ENCODE measurements at regions not wholly inside any gene's neighbourhood (a gene's known extent, or its start where the extent isn't known, plus 50 kb on each side); places are given as distances from the start of the nearest gene placed in this dataset.

- no peak overlapping the region for H3K9ac ChIP-seq (ENCODE audit: low read depth, low read length)
- H4K8ac ChIP-seq (ENCODE audit: low read depth in 2 of 2, low read length in 2 of 2): no peak overlapping the region
- intact Hi-C loops (cut with micrococcal nuclease): no loop called here
- no peak overlapping the region for H3K14ac ChIP-seq (replicated peaks; ENCODE audit: low read depth, low read length)
- ChIA-PET CTCF (no interaction called here), POLR2A (ENCODE audit: unreplicated experiment) (no interaction called here)
- no peak overlapping the region for H2BK120ac ChIP-seq (ENCODE audit: low read depth, low read length)
- no peak overlapping the region for H4K91ac ChIP-seq (ENCODE audit: insufficient read depth, low read depth, low read length)
- in situ Hi-C loops (cut with MboI; ENCODE audit: low sequenced_read_pairs): no loop called here
- no peak overlapping the region for H3K4me2 ChIP-seq (ENCODE audit: low read depth, low read length)
- H3K27me3 ChIP-seq (ENCODE audit: control insufficient read depth, insufficient read depth, low read length): no peaks in the 10 kb centered on the region
- WGBS, 2 experiments (ENCODE audit: extremely low coverage in 2 of 2, insufficient read length in 1 of 2): no CpG with 5 or more reads among the region's 3 CpGs
- H4K20me1 ChIP-seq (ENCODE audit: insufficient read depth, low read length): no peaks in the 10 kb centered on the region
- no peak overlapping the region for H2BK15ac ChIP-seq (ENCODE audit: low read depth, low read length)
- no peak overlapping the region for H4K5ac ChIP-seq (ENCODE audit: low read depth, low read length)
- no peaks in the 10 kb centered on the region for H3K79me1 ChIP-seq (ENCODE audit: low read depth in 1 of 2, low read length in 2 of 2)
- dilution Hi-C loops (cut with HindIII; ENCODE audit: low sequenced_read_pairs, unreplicated experiment): no loop called here
- BruUV-seq (replicated peaks): no TSS peak
- no peak overlapping the region for H3K4ac ChIP-seq (ENCODE audit: low read depth, low read length)
- DNase-seq (no peak), ATAC-seq (ENCODE audit: low read depth) (no peak)
- no peak overlapping the region for H2BK20ac ChIP-seq (ENCODE audit: low read depth, low read length)
- H3K27ac ChIP-seq (ENCODE audit: insufficient read depth, low read length): no peak overlapping the region
- H2AFZ ChIP-seq (replicated peaks; ENCODE audit: low read length, poor library complexity): no peak overlapping the region
- no peak overlapping the region for H2BK5ac ChIP-seq (ENCODE audit: low read depth, low read length, poor library complexity, severe bottlenecking)
- no peak overlapping the region for H3K18ac ChIP-seq (ENCODE audit: low read depth, low read length)
- no peaks in the 10 kb centered on the region for H3K9me3 ChIP-seq (ENCODE audit: control insufficient read depth, insufficient read depth, low read length)
- no peak for TF ChIP-seq CTCF (conservative IDR thresholded peaks at IDR 0.05; ENCODE audit: low read depth, low read length)
- TF ChIP-seq BHLHE40 (IDR thresholded peaks at IDR 0.05; ENCODE audit: low read depth, low read length): no peak
- TF ChIP-seq FOS (IDR thresholded peaks at IDR 0.05; ENCODE audit: low read depth, low read length): no peak
- no peak for TF ChIP-seq CHD1 (IDR thresholded peaks at IDR 0.05; ENCODE audit: low read depth, low read length)
- no peak for TF ChIP-seq USF2 (IDR thresholded peaks at IDR 0.05; ENCODE audit: low read depth, low read length)
- no peak for TF ChIP-seq RAD21 (IDR thresholded peaks at IDR 0.05; ENCODE audit: low read length)
- TF ChIP-seq RCOR1 (IDR thresholded peaks at IDR 0.05; ENCODE audit: insufficient replicate concordance, low read length): no peak
- no peaks in the 10 kb centered on the region for H3K36me3 ChIP-seq (ENCODE audit: control insufficient read depth, insufficient read depth, low read length)
- no peak overlapping the region for H3K23ac ChIP-seq (ENCODE audit: low read depth, low read length)
- no peak overlapping the region for H2AK5ac ChIP-seq (ENCODE audit: low read depth, low read length)
- no peak overlapping the region for H2AK9ac ChIP-seq (replicated peaks; ENCODE audit: low read depth, low read length, poor library complexity)
- H3K4me1 ChIP-seq (ENCODE audit: control insufficient read depth, insufficient read depth, low read length): no peaks in the 10 kb centered on the region
- no peak overlapping the region for H3K56ac ChIP-seq (ENCODE audit: extremely low read depth, insufficient read depth, low read length)
- no peaks in the 10 kb centered on the region for H3K9me1 ChIP-seq (ENCODE audit: insufficient read depth, low read length)
- H3K4me3 ChIP-seq (ENCODE audit: insufficient read depth, low read depth, low read length): no peak overlapping the region
These were observed 579.4 kb upstream of the MIR17HG start for GRCh38 chr13:90768116-90768515.

All from IMR-90 (cell line).